ENCODE measurements at regions not wholly inside any gene's neighbourhood (a gene's known extent, or its start where the extent isn't known, plus 50 kb on each side); places are given as distances from the start of the nearest gene placed in this dataset.

DNA sequence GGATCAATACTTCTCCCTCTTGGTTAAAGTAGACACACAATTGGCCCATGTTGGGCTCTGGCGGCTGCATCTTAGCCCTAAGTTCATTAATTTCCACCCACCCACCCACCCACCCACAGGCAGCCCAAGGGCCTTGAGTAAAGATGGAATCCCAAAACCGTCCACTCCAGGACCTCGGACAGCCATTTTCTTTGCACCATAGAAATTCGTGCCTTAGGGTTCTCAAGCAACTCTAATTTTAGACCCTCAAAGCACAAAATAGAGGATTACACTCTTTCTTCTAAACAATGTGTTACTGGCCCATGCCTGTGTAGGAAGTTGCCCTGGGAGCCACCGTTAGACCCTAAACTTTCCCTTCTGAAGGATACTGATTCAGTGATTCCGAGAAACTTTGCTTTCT lies 568.5 kb downstream of the IRX1 start:
- no peak for DNase-seq
- H3K27ac ChIP-seq = no peak overlapping the region
- intact Hi-C loops (cut with DNase I) = no loop called here
- H3K4me1 ChIP-seq = no peaks in the 10 kb centered on the region
- H3K36me3 ChIP-seq = no peaks in the 10 kb centered on the region
- no peak overlapping the region for H3K4me3 ChIP-seq
- H3K9ac ChIP-seq (ENCODE audit: low read depth in 2 of 2, low read length in 2 of 2) = no peak overlapping the region
- no peaks in the 10 kb centered on the region for H3K27me3 ChIP-seq
- TF ChIP-seq, protein P1, sequence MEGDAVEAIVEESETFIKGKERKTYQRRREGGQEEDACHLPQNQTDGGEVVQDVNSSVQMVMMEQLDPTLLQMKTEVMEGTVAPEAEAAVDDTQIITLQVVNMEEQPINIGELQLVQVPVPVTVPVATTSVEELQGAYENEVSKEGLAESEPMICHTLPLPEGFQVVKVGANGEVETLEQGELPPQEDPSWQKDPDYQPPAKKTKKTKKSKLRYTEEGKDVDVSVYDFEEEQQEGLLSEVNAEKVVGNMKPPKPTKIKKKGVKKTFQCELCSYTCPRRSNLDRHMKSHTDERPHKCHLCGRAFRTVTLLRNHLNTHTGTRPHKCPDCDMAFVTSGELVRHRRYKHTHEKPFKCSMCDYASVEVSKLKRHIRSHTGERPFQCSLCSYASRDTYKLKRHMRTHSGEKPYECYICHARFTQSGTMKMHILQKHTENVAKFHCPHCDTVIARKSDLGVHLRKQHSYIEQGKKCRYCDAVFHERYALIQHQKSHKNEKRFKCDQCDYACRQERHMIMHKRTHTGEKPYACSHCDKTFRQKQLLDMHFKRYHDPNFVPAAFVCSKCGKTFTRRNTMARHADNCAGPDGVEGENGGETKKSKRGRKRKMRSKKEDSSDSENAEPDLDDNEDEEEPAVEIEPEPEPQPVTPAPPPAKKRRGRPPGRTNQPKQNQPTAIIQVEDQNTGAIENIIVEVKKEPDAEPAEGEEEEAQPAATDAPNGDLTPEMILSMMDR (IDR thresholded peaks at IDR 0.05) = no peak
- H3K9me3 ChIP-seq = no peaks in the 10 kb centered on the region

DNA sequence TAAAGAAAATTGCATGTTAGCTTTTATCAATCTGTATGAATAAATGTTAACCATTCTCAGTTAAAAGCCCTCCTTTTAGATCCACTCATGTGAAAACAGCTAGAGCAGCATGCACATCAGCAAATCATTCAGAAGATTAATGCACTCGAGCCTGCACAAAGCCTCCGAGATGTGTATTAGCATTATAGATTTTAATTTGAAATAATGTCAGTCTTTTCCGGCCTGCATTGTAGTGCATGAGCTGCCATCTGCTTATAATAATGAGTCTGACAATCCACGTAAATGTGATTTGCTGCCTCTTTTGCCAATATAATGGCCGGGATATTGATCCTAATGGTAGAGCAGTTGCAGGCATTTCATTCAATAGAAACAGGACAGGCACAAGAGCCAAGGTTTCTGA lies 585.1 kb downstream of the IRX1 start:
- Histone ChIP-seq H3K9ac (ENCODE audit: low read depth in 2 of 2, low read length in 2 of 2) (no peak overlapping the region), H3K27ac (no peak overlapping the region), H3K4me1 (no peaks in the 10 kb centered on the region), H3K27me3 (no peaks in the 10 kb centered on the region), H3K36me3 (no peaks in the 10 kb centered on the region), H3K4me3 (no peak overlapping the region), H3K9me3 (no peaks in the 10 kb centered on the region)
- TF ChIP-seq, protein P1 (IDR thresholded peaks at IDR 0.05) = no peak
- DNase-seq = no peak
- intact Hi-C loops (cut with DNase I) = no loop called here

DNA sequence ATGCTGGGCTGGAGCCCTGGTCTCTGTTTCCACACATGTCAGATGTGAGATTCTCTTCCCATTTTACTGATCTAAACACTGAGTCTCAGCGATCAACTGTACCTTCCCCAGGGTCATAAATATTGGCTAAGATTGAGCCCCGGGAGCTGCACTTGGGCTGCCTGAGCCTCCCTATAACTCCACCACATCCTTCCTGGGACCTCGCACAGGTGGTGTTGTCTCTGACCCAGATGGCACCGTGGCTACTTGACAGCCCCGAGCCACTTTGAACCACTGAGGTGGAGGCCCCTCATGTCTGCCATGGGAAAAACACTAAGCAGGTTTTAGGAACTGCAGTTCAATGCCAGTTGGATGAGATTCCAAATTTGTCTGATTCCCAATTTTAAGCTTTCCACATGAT lies 586.5 kb downstream of the IRX1 start:
- TF ChIP-seq, protein P1 (IDR thresholded peaks at IDR 0.05) = no peak
- Histone ChIP-seq H3K4me3 (no peak overlapping the region), H3K27ac (no peak overlapping the region), H3K27me3 (no peaks in the 10 kb centered on the region), H3K36me3 (no peaks in the 10 kb centered on the region), H3K9ac (ENCODE audit: low read depth in 2 of 2, low read length in 2 of 2) (no peak overlapping the region), H3K9me3 (no peaks in the 10 kb centered on the region), H3K4me1 (no peaks in the 10 kb centered on the region)
- intact Hi-C loops (cut with DNase I) = no loop called here
- DNase-seq = no peak

DNA sequence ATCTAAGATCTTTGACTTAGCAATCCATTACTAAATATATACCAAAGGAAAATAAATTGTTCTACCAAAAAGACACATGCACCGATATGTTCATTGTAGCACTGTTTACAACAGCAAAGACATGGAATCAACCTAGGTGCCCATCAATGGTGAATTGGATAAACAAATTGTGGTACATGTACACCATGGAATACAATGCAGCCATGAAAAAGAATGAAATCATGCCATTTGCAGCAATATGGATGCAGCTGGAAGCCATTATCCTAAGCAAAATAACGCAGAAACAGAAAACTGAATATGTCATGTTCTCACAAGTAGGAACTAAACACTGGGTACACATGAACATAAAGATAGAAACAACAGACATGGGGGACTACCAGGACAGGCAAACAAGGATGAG lies 589.5 kb downstream of the IRX1 start:
- Histone ChIP-seq H3K9me3 (no peaks in the 10 kb centered on the region), H3K4me1 (no peaks in the 10 kb centered on the region), H3K27ac (no peak overlapping the region), H3K27me3 (no peaks in the 10 kb centered on the region), H3K4me3 (no peak overlapping the region), H3K36me3 (no peaks in the 10 kb centered on the region), H3K9ac (ENCODE audit: low read depth in 2 of 2, low read length in 2 of 2) (no peak overlapping the region)
- no peak for DNase-seq
- TF ChIP-seq, protein P1 (IDR thresholded peaks at IDR 0.05) = no peak
- intact Hi-C loops (cut with DNase I) = no loop called here

DNA sequence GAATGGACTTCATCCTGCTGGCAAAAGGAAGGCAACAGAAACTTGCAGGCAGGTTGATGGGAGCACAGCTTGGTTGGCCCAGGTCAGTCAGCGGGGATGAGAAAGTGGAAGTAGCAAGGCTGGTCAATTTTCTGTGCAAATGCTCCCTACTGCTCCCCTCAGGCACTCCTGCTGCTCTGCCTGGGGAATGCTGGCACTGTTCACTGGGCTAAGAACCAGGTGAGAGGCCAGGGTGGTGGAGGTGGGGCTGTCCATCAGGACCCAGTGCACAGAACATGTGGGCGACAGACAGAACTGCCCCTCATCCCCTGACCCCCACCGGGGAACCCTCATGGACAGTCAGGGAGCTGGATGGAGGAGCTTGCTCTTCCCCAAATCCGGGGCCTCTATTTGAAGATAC lies 593.1 kb downstream of the IRX1 start:
- no peak for DNase-seq
- no peaks in the 10 kb centered on the region for H3K36me3 ChIP-seq
- no peak overlapping the region for H3K4me3 ChIP-seq
- TF ChIP-seq, protein P1 (IDR thresholded peaks at IDR 0.05) = no peak
- intact Hi-C loops (cut with DNase I) = no loop called here
- H3K27ac ChIP-seq = no peak overlapping the region
- no peaks in the 10 kb centered on the region for H3K9me3 ChIP-seq
- no peaks in the 10 kb centered on the region for H3K27me3 ChIP-seq
- H3K9ac ChIP-seq (ENCODE audit: low read depth in 2 of 2, low read length in 2 of 2) = no peak overlapping the region
- H3K4me1 ChIP-seq = no peaks in the 10 kb centered on the region

DNA sequence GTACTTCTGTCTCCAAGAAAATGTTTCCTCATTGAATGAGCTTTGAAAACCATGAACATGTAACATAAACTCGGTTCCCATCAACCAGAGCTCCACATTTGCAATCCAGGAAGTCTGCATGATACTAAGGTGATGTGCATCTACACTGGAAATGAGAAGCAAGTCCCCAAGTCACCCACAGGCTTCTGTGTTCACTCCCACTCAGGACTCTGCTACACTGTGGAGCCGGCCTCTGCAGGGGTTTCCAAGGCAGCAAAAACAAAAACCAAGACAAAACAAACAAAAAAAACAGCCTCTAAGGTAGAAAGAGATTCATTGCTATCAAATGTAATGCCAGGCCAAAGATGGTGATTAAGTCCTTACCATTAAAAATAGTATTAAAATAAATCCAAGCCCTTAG lies 593.7 kb downstream of the IRX1 start:
- H3K4me1 ChIP-seq = no peaks in the 10 kb centered on the region
- H3K27me3 ChIP-seq = no peaks in the 10 kb centered on the region
- DNase-seq = no peak
- H3K36me3 ChIP-seq = no peaks in the 10 kb centered on the region
- no peak overlapping the region for H3K9ac ChIP-seq (ENCODE audit: low read depth in 2 of 2, low read length in 2 of 2)
- no peaks in the 10 kb centered on the region for H3K9me3 ChIP-seq
- H3K27ac ChIP-seq = no peak overlapping the region
- H3K4me3 ChIP-seq = no peak overlapping the region
- TF ChIP-seq, protein P1 (IDR thresholded peaks at IDR 0.05) = no peak
- intact Hi-C loops (cut with DNase I) = no loop called here

Data from colonic mucosa (tissue), 4 donors.